Caco-2 (cell line): ENCODE measurements at regions not wholly inside any gene's neighbourhood (a gene's known extent, or its start where the extent isn't known, plus 50 kb on each side); places are given as distances from the start of the nearest gene placed in this dataset.

ENCODE experiments used
- BruUV-seq: library from RNA; stranded (reverse); fragments of 400-500 nt; replicated peaks from 2 replicates; lab custom pipeline; 2021; lab: Mats Ljungman, UMichigan
- CTCF ChIA-PET: fragments of 300-600 bp; sonication (Branson Sonifier 250); formaldehyde crosslinking; loops from one replicate; lab custom pipeline; 2022; ENCODE audit warnings: antibody characterized with exemption; lab: Charles Lee
- POLR2A ChIA-PET: fragments of 300-600 bp; sonication (Branson Sonifier 250); formaldehyde crosslinking; loops from one replicate; lab custom pipeline; 2022; ENCODE audit warnings: antibody characterized with exemption; lab: Charles Lee
- DNase-seq, 2 experiments: peaks; one replicate each; pipeline versions ENCODE4 v3.0.0 to v3.0.0-alpha.2; 2020 to 2022
- H3K27me3 ChIP-seq: replicated peaks from 2 replicates; pipeline ENCODE4 v1.6.0; 2011; ENCODE audit warnings: low read length; ENCODE audit not compliant: control insufficient read depth, insufficient read depth
- H3K36me3 ChIP-seq: 2 replicates; pipeline ENCODE4 v1.5.1; 2011; ENCODE audit warnings: low read length; ENCODE audit not compliant: control insufficient read depth, insufficient read depth
- H3K4me1 ChIP-seq: fragments of 250-450 bp; sonication (Bioruptor Pico); 2 replicates; pipeline ENCODE4 v1.5.1; 2020; ENCODE audit warnings: mild to moderate bottlenecking
- H3K4me3 ChIP-seq: 2 replicates; pipeline ENCODE4 v1.5.1; 2011; ENCODE audit warnings: low read depth, mild to moderate bottlenecking, control low read depth, low read length
- H3K9me3 ChIP-seq: fragments of 250-450 bp; sonication (Bioruptor Pico); 2 replicates; pipeline ENCODE4 v1.5.1; 2020; ENCODE audit warnings: mild to moderate bottlenecking, moderate library complexity
- H3K27ac Mint-ChIP-seq: one replicate; pipeline ENCODE4 v1.8.0; 2022; ENCODE audit warnings: mixed read lengths; ENCODE audit not compliant: unreplicated experiment
- H3K27me3 Mint-ChIP-seq: one replicate; pipeline ENCODE4 v1.8.0; 2022; ENCODE audit warnings: mixed read lengths; ENCODE audit not compliant: insufficient read depth, unreplicated experiment
- H3K36me3 Mint-ChIP-seq: one replicate; pipeline ENCODE4 v1.8.0; 2022; ENCODE audit warnings: mild to moderate bottlenecking, mixed read lengths; ENCODE audit not compliant: insufficient read depth, unreplicated experiment
- H3K4me1 Mint-ChIP-seq: one replicate; pipeline ENCODE4 v1.8.0; 2022; ENCODE audit warnings: low read depth, mixed read lengths; ENCODE audit not compliant: unreplicated experiment
- H3K4me3 Mint-ChIP-seq: one replicate; pipeline ENCODE4 v1.8.0; 2022; ENCODE audit warnings: mild to moderate bottlenecking, moderate library complexity, mixed read lengths; ENCODE audit not compliant: unreplicated experiment
- H3K9me3 Mint-ChIP-seq: one replicate; pipeline ENCODE4 v1.8.0; 2022; ENCODE audit warnings: mixed read lengths; ENCODE audit not compliant: unreplicated experiment
- CTCF ChIP-seq, 2 experiments: fragments of 200-600 bp in 1 of 2; IDR thresholded peaks; 1 replicate in 1 of 2; 2 replicates in 1 of 2; pipeline versions ENCODE4 v1.5.1 to v1.8.0; 2011 to 2022; ENCODE audit warnings: antibody characterized with exemption in 1 of 2, control low read depth in 1 of 2, inconsistent platforms in 1 of 2, low read depth in 1 of 2, low read length in 1 of 2, mild to moderate bottlenecking in 1 of 2, moderate library complexity in 1 of 2; ENCODE audit not compliant: insufficient read depth in 1 of 2, severe bottlenecking in 1 of 2, unreplicated experiment in 1 of 2
- intact Hi-C: fragments of 100-400 bp; cut with micrococcal nuclease; formaldehyde crosslinking; loops from one replicate; pipeline ENCODE4 v1.10.0; 2022; ENCODE audit not compliant: unreplicated experiment

GRCh38 chr4:136458326-136458725 lies 1074.0 kb downstream of the PCDH18 start:
- BruUV-seq = no TSS peak
- H3K27me3 Mint-ChIP-seq = peaks cover 2% of the 10 kb centered on the region
- POLR2A ChIA-PET = no interaction called here

DNA sequence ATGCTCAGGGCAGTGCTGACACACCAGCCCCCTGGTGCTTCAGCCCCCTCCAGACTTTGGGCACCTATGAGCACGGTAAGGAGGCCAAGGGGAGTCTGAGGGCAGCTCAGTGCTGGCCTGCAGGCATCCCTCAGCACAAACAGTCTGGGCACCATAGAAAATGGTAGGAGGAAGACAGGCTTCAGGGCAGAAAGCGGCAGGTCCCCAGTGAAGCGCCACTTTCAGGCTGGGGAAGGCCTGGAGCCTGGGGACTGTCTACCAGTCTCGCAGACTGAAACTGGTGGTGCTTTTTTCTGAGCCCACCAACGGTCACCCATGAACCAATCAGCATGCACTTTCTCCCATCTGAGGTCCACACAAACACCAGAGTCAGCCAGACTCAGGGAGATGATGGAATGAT lies 1074.7 kb downstream of the PCDH18 start:
- H3K27ac Mint-ChIP-seq = no peak overlapping the region
- CTCF ChIA-PET = interaction anchor here (0.7 kb wide), 1 partner anchor 407 kb away, joined by 3 read pairs; no protein-coding TSS in a partner anchor
- H3K4me1 ChIP-seq = no peaks in the 10 kb centered on the region
- no peak overlapping the region for H3K4me3 ChIP-seq
- H3K27me3 Mint-ChIP-seq = peaks cover 5% of the 10 kb centered on the region
- no peak for DNase-seq
- no peaks in the 10 kb centered on the region for H3K4me1 Mint-ChIP-seq
- no peak for TF ChIP-seq CTCF (IDR thresholded peaks at IDR 0.05; ENCODE audit: insufficient read depth in 1 of 2, low read depth in 1 of 2, low read length in 1 of 2, severe bottlenecking in 1 of 2, unreplicated experiment in 1 of 2)
- no peak overlapping the region for H3K4me3 Mint-ChIP-seq
- no TSS peak for BruUV-seq
- intact Hi-C loops = no loop called here
- no peaks in the 10 kb centered on the region for H3K36me3 Mint-ChIP-seq
- POLR2A ChIA-PET = no interaction called here
- H3K9me3 ChIP-seq = no peaks in the 10 kb centered on the region
- H3K9me3 Mint-ChIP-seq = no peaks in the 10 kb centered on the region
- no peaks in the 10 kb centered on the region for H3K36me3 ChIP-seq
- H3K27me3 ChIP-seq = no peaks in the 10 kb centered on the region

More at GRCh38 chr4:136458326-136458725, 1074.0 kb downstream of the PCDH18 start:
- no peaks in the 10 kb centered on the region for H3K9me3 Mint-ChIP-seq
- no peak for DNase-seq
- no peak overlapping the region for H3K4me3 ChIP-seq
- CTCF ChIA-PET = no interaction called here
- H3K9me3 ChIP-seq = no peaks in the 10 kb centered on the region
- intact Hi-C loops = no loop called here
- no peaks in the 10 kb centered on the region for H3K4me1 Mint-ChIP-seq
- H3K36me3 Mint-ChIP-seq = no peaks in the 10 kb centered on the region
- no peaks in the 10 kb centered on the region for H3K27me3 ChIP-seq
- no peak overlapping the region for H3K27ac Mint-ChIP-seq
- no peaks in the 10 kb centered on the region for H3K36me3 ChIP-seq
- H3K4me1 ChIP-seq = no peaks in the 10 kb centered on the region
- no peak for TF ChIP-seq CTCF (IDR thresholded peaks at IDR 0.05; ENCODE audit: insufficient read depth in 1 of 2, low read depth in 1 of 2, low read length in 1 of 2, severe bottlenecking in 1 of 2, unreplicated experiment in 1 of 2)
- H3K4me3 Mint-ChIP-seq = no peak overlapping the region

DNA sequence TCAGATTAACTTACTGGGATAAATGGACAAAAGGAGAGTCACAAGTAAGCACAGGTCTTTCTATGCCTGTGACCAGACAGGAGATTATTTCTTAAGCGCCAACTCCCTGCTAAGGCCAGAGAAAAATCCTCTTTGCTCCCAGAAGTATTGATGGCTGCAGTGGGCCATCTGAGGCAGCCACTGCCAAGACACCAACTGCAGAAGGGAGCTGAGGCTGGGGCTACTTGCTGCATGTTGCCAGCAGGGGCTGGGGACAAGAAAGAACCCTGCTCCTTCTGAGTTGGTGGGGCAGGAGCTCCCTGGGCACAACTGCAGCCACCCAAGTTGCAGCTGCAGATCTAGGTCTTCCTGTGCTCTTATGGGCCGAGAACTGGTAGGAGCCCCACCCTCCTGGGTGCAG lies 1075.3 kb downstream of the PCDH18 start:
- ChIA-PET CTCF (interaction anchor here (0.7 kb wide), 1 partner anchor 407 kb away, joined by 3 read pairs; no protein-coding TSS in a partner anchor), POLR2A (no interaction called here)
- DNase-seq = no peak
- H3K9me3 ChIP-seq = no peaks in the 10 kb centered on the region
- H3K4me3 ChIP-seq = no peak overlapping the region
- intact Hi-C loops = no loop called here
- H3K4me1 Mint-ChIP-seq = no peaks in the 10 kb centered on the region
- H3K4me1 ChIP-seq = no peaks in the 10 kb centered on the region
- H3K27ac Mint-ChIP-seq = no peak overlapping the region
- no peaks in the 10 kb centered on the region for H3K27me3 ChIP-seq
- peaks cover 5% of the 10 kb centered on the region for H3K27me3 Mint-ChIP-seq
- no peaks in the 10 kb centered on the region for H3K36me3 Mint-ChIP-seq
- no peak for TF ChIP-seq CTCF (IDR thresholded peaks at IDR 0.05; ENCODE audit: insufficient read depth in 1 of 2, low read depth in 1 of 2, low read length in 1 of 2, severe bottlenecking in 1 of 2, unreplicated experiment in 1 of 2)
- no peak overlapping the region for H3K4me3 Mint-ChIP-seq
- H3K9me3 Mint-ChIP-seq = no peaks in the 10 kb centered on the region
- BruUV-seq = no TSS peak
- H3K36me3 ChIP-seq = no peaks in the 10 kb centered on the region
